H9 (cell line): ENCODE measurements at regions not wholly inside any gene's neighbourhood (a gene's known extent, or its start where the extent isn't known, plus 50 kb on each side); places are given as distances from the start of the nearest gene placed in this dataset.

Source experiments
- DNase-seq: peaks from one replicate; pipeline ENCODE4 v3.0.0-alpha.2; 2017
- H2AFZ ChIP-seq: one replicate; pipeline ENCODE4 v1.6.1; 2013; ENCODE audit warnings: mild to moderate bottlenecking, low read length, control low read depth, moderate library complexity
- H2AK5ac ChIP-seq: 2 replicates; pipeline ENCODE4 v1.6.1; 2013; ENCODE audit warnings: low read length, control low read depth, mixed read lengths; ENCODE audit not compliant: insufficient read length
- H2BK120ac ChIP-seq: one replicate; pipeline ENCODE4 v1.6.1; 2013; ENCODE audit warnings: low read depth, mild to moderate bottlenecking, low read length, control low read depth, inconsistent platforms; ENCODE audit not compliant: poor library complexity, severe bottlenecking
- H2BK12ac ChIP-seq: 2 replicates; pipeline ENCODE4 v1.6.1; 2013; ENCODE audit warnings: low read length, control low read depth, mixed read lengths, low read depth; ENCODE audit not compliant: insufficient read length
- H2BK15ac ChIP-seq: 2 replicates; pipeline ENCODE4 v1.6.1; 2013; ENCODE audit warnings: low read depth, low read length, control low read depth
- H2BK20ac ChIP-seq: one replicate; pipeline ENCODE4 v1.6.1; 2013; ENCODE audit warnings: low read depth, mild to moderate bottlenecking, low read length, control low read depth, inconsistent platforms; ENCODE audit not compliant: poor library complexity, severe bottlenecking
- H2BK5ac ChIP-seq: 2 replicates; pipeline ENCODE4 v1.6.1; 2013; ENCODE audit warnings: low read length, control low read depth, mixed read lengths; ENCODE audit not compliant: insufficient read length
- H3K14ac ChIP-seq: 2 replicates; pipeline ENCODE4 v1.6.1; 2013; ENCODE audit warnings: low read length, control low read depth; ENCODE audit not compliant: insufficient read depth
- H3K18ac ChIP-seq: 2 replicates; pipeline ENCODE4 v1.6.1; 2013; ENCODE audit warnings: low read depth, mild to moderate bottlenecking, mixed read lengths, low read length, control low read depth; ENCODE audit not compliant: insufficient read length
- H3K23ac ChIP-seq: 2 replicates; pipeline ENCODE4 v1.6.1; 2013; ENCODE audit warnings: low read length, control low read depth, mixed read lengths, low read depth; ENCODE audit not compliant: insufficient read length
- H3K23me2 ChIP-seq: 2 replicates; pipeline ENCODE4 v1.6.1; 2013; ENCODE audit warnings: low read depth, mild to moderate bottlenecking, mixed read lengths, low read length, control low read depth; ENCODE audit not compliant: insufficient read length, poor library complexity, severe bottlenecking
- H3K27ac ChIP-seq: 2 replicates; pipeline ENCODE4 v1.5.1; 2013; ENCODE audit warnings: low read length, control low read depth, mixed read lengths, low read depth; ENCODE audit not compliant: insufficient read length
- H3K27me3 ChIP-seq: 2 replicates; pipeline ENCODE4 v1.6.1; 2013; ENCODE audit warnings: low read length, control low read depth, inconsistent platforms; ENCODE audit not compliant: insufficient read depth
- H3K4ac ChIP-seq: 2 replicates; pipeline ENCODE4 v1.6.1; 2013; ENCODE audit warnings: low read depth, mild to moderate bottlenecking, control low read depth, inconsistent platforms, low read length, moderate library complexity
- H3K4me1 ChIP-seq: 2 replicates; pipeline ENCODE4 v1.6.1; 2013; ENCODE audit warnings: low read length, control low read depth, inconsistent platforms; ENCODE audit not compliant: insufficient read depth
- H3K4me2 ChIP-seq: 2 replicates; pipeline ENCODE4 v1.6.1; 2013; ENCODE audit warnings: low read length, control low read depth, mixed read lengths; ENCODE audit not compliant: insufficient read length, insufficient read depth
- H3K56ac ChIP-seq: 2 replicates; pipeline ENCODE4 v1.6.1; 2013; ENCODE audit warnings: low read depth, mild to moderate bottlenecking, mixed read lengths, low read length, control low read depth; ENCODE audit not compliant: insufficient read length
- H3K79me1 ChIP-seq: 2 replicates; pipeline ENCODE4 v1.6.1; 2013; ENCODE audit warnings: low read depth, mild to moderate bottlenecking, moderate library complexity, low read length, control low read depth, inconsistent platforms; ENCODE audit not compliant: insufficient read depth, poor library complexity, severe bottlenecking
- H3K79me2 ChIP-seq: 2 replicates; pipeline ENCODE4 v1.6.1; 2013; ENCODE audit warnings: low read length, control low read depth, inconsistent platforms; ENCODE audit not compliant: insufficient read depth
- H3K9ac ChIP-seq: 2 replicates; pipeline ENCODE4 v1.6.1; 2013; ENCODE audit warnings: low read length, control low read depth, mixed read lengths; ENCODE audit not compliant: insufficient read length; ENCODE audit errors: extremely low read depth
- H3K9me3 ChIP-seq: one replicate; pipeline ENCODE4 v1.6.1; 2013; ENCODE audit warnings: low read depth, low read length, inconsistent platforms; ENCODE audit not compliant: control insufficient read depth
- H3T11ph ChIP-seq: one replicate; pipeline ENCODE4 v1.6.1; 2013; ENCODE audit warnings: mild to moderate bottlenecking, low read length, control low read depth, inconsistent platforms
- H4K20me1 ChIP-seq: one replicate; pipeline ENCODE4 v1.6.1; 2013; ENCODE audit not compliant: control insufficient read depth, insufficient read length, insufficient read depth
- H4K5ac ChIP-seq: 2 replicates; pipeline ENCODE4 v1.6.1; 2013; ENCODE audit warnings: low read depth, mild to moderate bottlenecking, mixed read lengths, low read length, control low read depth; ENCODE audit not compliant: insufficient read length
- H4K8ac ChIP-seq: replicated peaks from 2 replicates; pipeline ENCODE4 v1.6.1; 2013; ENCODE audit warnings: low read length, control low read depth, mixed read lengths, low read depth; ENCODE audit not compliant: insufficient read length
- H4K91ac ChIP-seq: 2 replicates; pipeline ENCODE4 v1.6.1; 2013; ENCODE audit warnings: low read depth, mild to moderate bottlenecking, moderate library complexity, mixed read lengths, low read length, control low read depth; ENCODE audit not compliant: insufficient read length
- H3K27ac Mint-ChIP-seq, 3 experiments: 2 replicates in 2 of 3; 3 replicates in 1 of 3; pipeline ENCODE4 v1.8.0; 2020 to 2021; ENCODE audit warnings: mixed read lengths in 3 of 3, mild to moderate bottlenecking in 1 of 3, moderate library complexity in 1 of 3
- H3K27me3 Mint-ChIP-seq: 2 replicates; pipeline ENCODE4 v1.8.0; 2021; ENCODE audit warnings: low read depth, mild to moderate bottlenecking, moderate library complexity, mixed read lengths
- H3K36me3 Mint-ChIP-seq, 3 experiments: 2 replicates in 2 of 3; 3 replicates in 1 of 3; pipeline ENCODE4 v1.8.0; 2020 to 2021; ENCODE audit warnings: low read depth in 3 of 3, mixed read lengths in 3 of 3; ENCODE audit not compliant: insufficient read depth in 1 of 3
- H3K4me1 Mint-ChIP-seq, 2 experiments: 2 replicates each; pipeline ENCODE4 v1.8.0; 2020; ENCODE audit warnings: mixed read lengths in 2 of 2
- H3K4me3 Mint-ChIP-seq, 2 experiments: 2 replicates in 1 of 2; 3 replicates in 1 of 2; pipeline ENCODE4 v1.8.0; 2020 to 2021; ENCODE audit warnings: mild to moderate bottlenecking in 2 of 2, mixed read lengths in 2 of 2, moderate library complexity in 1 of 2
- H3K9me3 Mint-ChIP-seq, 2 experiments: 2 replicates in 1 of 2; 3 replicates in 1 of 2; pipeline ENCODE4 v1.8.0; 2020; ENCODE audit warnings: mild to moderate bottlenecking in 2 of 2, mixed read lengths in 2 of 2, moderate library complexity in 1 of 2
- WGBS: extraction: QIAGEN DNeasy Blood & Tissue Kit; methylation state at CpG from one replicate; pipeline ENCODE4 v1.1.7; 2013; ENCODE audit warnings: missing lambda C conversion rate, low lambda C conversion rate, mixed read lengths; ENCODE audit not compliant: insufficient read length; ENCODE audit errors: extremely low coverage; 5-methylcytosine and 5-hydroxymethylcytosine counted together
- TF ChIP-seq, protein P1 (sequence below): fragments of 200-600 bp; sonication (generic); conservative IDR thresholded peaks from 3 replicates; pipeline ENCODE4 v1.8.0; 2021; ENCODE audit warnings: antibody characterized with exemption, mild to moderate bottlenecking

DNA sequence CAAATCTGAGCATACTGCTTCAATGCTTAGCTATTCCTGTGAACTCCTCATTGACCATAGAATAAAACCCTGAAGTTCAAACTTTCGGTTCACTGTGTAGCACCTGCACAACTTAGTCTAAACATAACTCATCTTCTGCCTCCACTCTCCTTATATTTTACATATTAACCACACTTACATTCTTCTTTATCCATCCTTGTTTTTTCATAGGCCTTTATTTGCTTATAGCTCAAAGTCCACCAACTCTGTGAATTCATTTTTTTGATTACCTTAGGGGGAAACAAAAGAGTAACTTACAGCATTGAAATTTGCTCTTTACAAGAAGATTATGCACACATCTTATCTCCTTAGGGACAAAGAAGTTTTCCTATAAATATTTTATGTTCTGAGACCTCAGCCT, 521.6 kb upstream of the FAT3 start:
- Histone ChIP-seq H3K9ac (no peak overlapping the region), H3K27ac (no peak overlapping the region), H3K4me2 (no peak overlapping the region), H3K9me3 (no peaks in the 10 kb centered on the region), H3K14ac (no peak overlapping the region), H4K5ac (no peak overlapping the region), H3K23ac (no peak overlapping the region), H3K56ac (no peak overlapping the region), H4K91ac (no peak overlapping the region), H2BK15ac (no peak overlapping the region), H2BK5ac (no peak overlapping the region), H3K4ac (no peak overlapping the region), H2AFZ (no peak overlapping the region), H3K23me2 (no peaks in the 10 kb centered on the region), H3K79me2 (no peaks in the 10 kb centered on the region), H3K79me1 (no peaks in the 10 kb centered on the region), H3T11ph (no peak overlapping the region), H2AK5ac (no peak overlapping the region), H2BK20ac (no peak overlapping the region), H3K4me1 (no peaks in the 10 kb centered on the region), H4K8ac (no peak overlapping the region), H2BK12ac (no peak overlapping the region), H3K27me3 (no peaks in the 10 kb centered on the region), H4K20me1 (no peaks in the 10 kb centered on the region), H2BK120ac (no peak overlapping the region), H3K18ac (no peak overlapping the region)
- H3K9me3 Mint-ChIP-seq = no peaks in the 10 kb centered on the region
- no peak for DNase-seq
- TF ChIP-seq, protein P1, sequence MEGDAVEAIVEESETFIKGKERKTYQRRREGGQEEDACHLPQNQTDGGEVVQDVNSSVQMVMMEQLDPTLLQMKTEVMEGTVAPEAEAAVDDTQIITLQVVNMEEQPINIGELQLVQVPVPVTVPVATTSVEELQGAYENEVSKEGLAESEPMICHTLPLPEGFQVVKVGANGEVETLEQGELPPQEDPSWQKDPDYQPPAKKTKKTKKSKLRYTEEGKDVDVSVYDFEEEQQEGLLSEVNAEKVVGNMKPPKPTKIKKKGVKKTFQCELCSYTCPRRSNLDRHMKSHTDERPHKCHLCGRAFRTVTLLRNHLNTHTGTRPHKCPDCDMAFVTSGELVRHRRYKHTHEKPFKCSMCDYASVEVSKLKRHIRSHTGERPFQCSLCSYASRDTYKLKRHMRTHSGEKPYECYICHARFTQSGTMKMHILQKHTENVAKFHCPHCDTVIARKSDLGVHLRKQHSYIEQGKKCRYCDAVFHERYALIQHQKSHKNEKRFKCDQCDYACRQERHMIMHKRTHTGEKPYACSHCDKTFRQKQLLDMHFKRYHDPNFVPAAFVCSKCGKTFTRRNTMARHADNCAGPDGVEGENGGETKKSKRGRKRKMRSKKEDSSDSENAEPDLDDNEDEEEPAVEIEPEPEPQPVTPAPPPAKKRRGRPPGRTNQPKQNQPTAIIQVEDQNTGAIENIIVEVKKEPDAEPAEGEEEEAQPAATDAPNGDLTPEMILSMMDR = no peak
- no peak overlapping the region for H3K4me3 Mint-ChIP-seq
- no peak overlapping the region for H3K27ac Mint-ChIP-seq
- no CpG with 5 or more reads among the region's 1 CpG for WGBS
- no peaks in the 10 kb centered on the region for H3K27me3 Mint-ChIP-seq
- no peaks in the 10 kb centered on the region for H3K4me1 Mint-ChIP-seq
- H3K36me3 Mint-ChIP-seq = no peaks in the 10 kb centered on the region
